T-helper 2 cell treated with Interferon-gamma antibody and Interleukin-4, amounts not matched to agents 5 μg/mL and 100 μg/mL, for 36 hours (primary cell): ENCODE measurements at regions not wholly inside any gene's neighbourhood (a gene's known extent, or its start where the extent isn't known, plus 50 kb on each side); places are given as distances from the start of the nearest gene placed in this dataset.
"Not testable (repeated sequence)": the region's sequence is repeated elsewhere in the genome, so short reads cannot be mapped to it uniquely, and the experiment has no call there.

ENCODE experiments used
- DNase-seq: peaks from one replicate; pipeline ENCODE4 v3.0.0; 2021; ENCODE audit warnings: low spot score
- H3K27ac Mint-ChIP-seq: one replicate; pipeline ENCODE4 v1.8.0; 2021; ENCODE audit warnings: mild to moderate bottlenecking, mixed read lengths
- H3K27me3 Mint-ChIP-seq: one replicate; pipeline ENCODE4 v1.8.0; 2021; ENCODE audit warnings: low read depth, mixed read lengths
- H3K36me3 Mint-ChIP-seq: one replicate; pipeline ENCODE4 v1.8.0; 2021; ENCODE audit warnings: low read depth, mixed read lengths
- H3K4me1 Mint-ChIP-seq: one replicate; pipeline ENCODE4 v1.8.0; 2021; ENCODE audit warnings: low read depth, mixed read lengths
- H3K4me3 Mint-ChIP-seq: one replicate; pipeline ENCODE4 v1.8.0; 2022; ENCODE audit warnings: mild to moderate bottlenecking, moderate library complexity, mixed read lengths
- H3K9me3 Mint-ChIP-seq: one replicate; pipeline ENCODE4 v1.8.0; 2021; ENCODE audit warnings: mixed read lengths

GRCh38 chr2:107725824-107726223 lies 100.9 kb upstream of the RGPD4 start:
- H3K36me3 Mint-ChIP-seq, H3K4me3 Mint-ChIP-seq, H3K4me1 Mint-ChIP-seq, H3K27me3 Mint-ChIP-seq, H3K9me3 Mint-ChIP-seq, DNase-seq, H3K27ac Mint-ChIP-seq: not testable (repeated sequence)

- no peak overlapping the region for H3K4me3 Mint-ChIP-seq
- H3K9me3 Mint-ChIP-seq, result no peaks in the 10 kb centered on the region
- no peak overlapping the region for H3K27ac Mint-ChIP-seq
- H3K4me1 Mint-ChIP-seq, result no peaks in the 10 kb centered on the region
- no peaks in the 10 kb centered on the region for H3K36me3 Mint-ChIP-seq
- no peak for DNase-seq
- no peaks in the 10 kb centered on the region for H3K27me3 Mint-ChIP-seq
Observed at GRCh38 chr2:107727318-107727717, 99.4 kb upstream of the RGPD4 start.

GRCh38 chr2:107728586-107728985 lies 98.1 kb upstream of the RGPD4 start:
- H3K36me3 Mint-ChIP-seq, result no peaks in the 10 kb centered on the region
- no peak for DNase-seq
- H3K27me3 Mint-ChIP-seq, result no peaks in the 10 kb centered on the region
- no peak overlapping the region for H3K27ac Mint-ChIP-seq
- no peaks in the 10 kb centered on the region for H3K9me3 Mint-ChIP-seq
- H3K4me3 Mint-ChIP-seq, result no peak overlapping the region
- no peaks in the 10 kb centered on the region for H3K4me1 Mint-ChIP-seq

GRCh38 chr2:107729440-107729839 lies 97.3 kb upstream of the RGPD4 start:
- Mint-ChIP-seq H3K4me1 (no peaks in the 10 kb centered on the region), H3K36me3 (no peaks in the 10 kb centered on the region), H3K4me3 (no peak overlapping the region), H3K27me3 (no peaks in the 10 kb centered on the region), H3K27ac (no peak overlapping the region), H3K9me3 (no peaks in the 10 kb centered on the region)
- DNase-seq, result no peak

GRCh38 chr2:107730898-107731297 lies 95.8 kb upstream of the RGPD4 start:
- Mint-ChIP-seq H3K27ac (no peak overlapping the region), H3K4me3 (no peak overlapping the region), H3K9me3 (no peaks in the 10 kb centered on the region), H3K27me3 (no peaks in the 10 kb centered on the region), H3K36me3 (no peaks in the 10 kb centered on the region), H3K4me1 (no peaks in the 10 kb centered on the region)
- no peak for DNase-seq

- Mint-ChIP-seq H3K27me3 (no peaks in the 10 kb centered on the region), H3K36me3 (no peaks in the 10 kb centered on the region), H3K4me1 (no peaks in the 10 kb centered on the region), H3K4me3 (no peak overlapping the region), H3K27ac (no peak overlapping the region), H3K9me3 (no peaks in the 10 kb centered on the region)
- no peak for DNase-seq
Observed at GRCh38 chr2:107731435-107731834, 95.3 kb upstream of the RGPD4 start.

GRCh38 chr2:107735201-107735600 lies 91.5 kb upstream of the RGPD4 start:
- Mint-ChIP-seq H3K36me3 (no peaks in the 10 kb centered on the region), H3K4me3 (no peak overlapping the region), H3K27me3 (no peaks in the 10 kb centered on the region), H3K4me1 (no peaks in the 10 kb centered on the region), H3K27ac (no peak overlapping the region), H3K9me3 (no peaks in the 10 kb centered on the region)
- no peak for DNase-seq

- DNase-seq, result no peak
- Mint-ChIP-seq H3K36me3 (no peaks in the 10 kb centered on the region), H3K4me3 (no peak overlapping the region), H3K4me1 (no peaks in the 10 kb centered on the region), H3K27ac (no peak overlapping the region), H3K27me3 (no peaks in the 10 kb centered on the region), H3K9me3 (no peaks in the 10 kb centered on the region)
Observed at GRCh38 chr2:107737756-107738155, 88.9 kb upstream of the RGPD4 start.

- no peak overlapping the region for H3K4me3 Mint-ChIP-seq
- no peaks in the 10 kb centered on the region for H3K4me1 Mint-ChIP-seq
- no peaks in the 10 kb centered on the region for H3K27me3 Mint-ChIP-seq
- DNase-seq, result no peak
- no peaks in the 10 kb centered on the region for H3K36me3 Mint-ChIP-seq
- no peaks in the 10 kb centered on the region for H3K9me3 Mint-ChIP-seq
- H3K27ac Mint-ChIP-seq, result no peak overlapping the region
Observed at GRCh38 chr2:107738266-107738665, 88.4 kb upstream of the RGPD4 start.

GRCh38 chr2:107740300-107740699 lies 86.4 kb upstream of the RGPD4 start:
- Mint-ChIP-seq H3K27me3 (no peaks in the 10 kb centered on the region), H3K27ac (no peak overlapping the region), H3K4me1 (no peaks in the 10 kb centered on the region), H3K9me3 (no peaks in the 10 kb centered on the region), H3K4me3 (no peak overlapping the region), H3K36me3 (no peaks in the 10 kb centered on the region)
- no peak for DNase-seq

- Mint-ChIP-seq H3K4me1 (no peaks in the 10 kb centered on the region), H3K27ac (no peak overlapping the region)
Observed at GRCh38 chr2:107742460-107743027, 84.1 kb upstream of the RGPD4 start.

GRCh38 chr2:107743274-107743673 lies 83.4 kb upstream of the RGPD4 start:
- Mint-ChIP-seq H3K27me3 (no peaks in the 10 kb centered on the region), H3K4me3 (no peak overlapping the region), H3K36me3 (no peaks in the 10 kb centered on the region), H3K9me3 (no peaks in the 10 kb centered on the region), H3K27ac (no peak overlapping the region), H3K4me1 (no peaks in the 10 kb centered on the region)
- DNase-seq, result no peak

More at GRCh38 chr2:107742460-107743027, 84.1 kb upstream of the RGPD4 start:
- no peaks in the 10 kb centered on the region for H3K9me3 Mint-ChIP-seq
- no peaks in the 10 kb centered on the region for H3K27me3 Mint-ChIP-seq
- no peak overlapping the region for H3K4me3 Mint-ChIP-seq
- no peak for DNase-seq
- no peaks in the 10 kb centered on the region for H3K36me3 Mint-ChIP-seq

- Mint-ChIP-seq H3K4me3 (no peak overlapping the region), H3K4me1 (no peaks in the 10 kb centered on the region), H3K27me3 (no peaks in the 10 kb centered on the region)
Observed at GRCh38 chr2:107745100-107745499, 81.6 kb upstream of the RGPD4 start.

GRCh38 chr2:107746552-107747198 lies 80.0 kb upstream of the RGPD4 start:
- not testable (repeated sequence) for H3K27ac Mint-ChIP-seq, H3K4me1 Mint-ChIP-seq, DNase-seq, H3K9me3 Mint-ChIP-seq, H3K27me3 Mint-ChIP-seq, H3K4me3 Mint-ChIP-seq, H3K36me3 Mint-ChIP-seq

More at GRCh38 chr2:107745100-107745499, 81.6 kb upstream of the RGPD4 start:
- H3K27ac Mint-ChIP-seq, result no peak overlapping the region
- H3K9me3 Mint-ChIP-seq, result no peaks in the 10 kb centered on the region
- no peak for DNase-seq
- no peaks in the 10 kb centered on the region for H3K36me3 Mint-ChIP-seq
